ENCODE measurements at regions not wholly inside any gene's neighbourhood (a gene's known extent, or its start where the extent isn't known, plus 50 kb on each side); places are given as distances from the start of the nearest gene placed in this dataset.
"Not testable (repeated sequence)": the region's sequence is repeated elsewhere in the genome, so short reads cannot be mapped to it uniquely, and the experiment has no call there.

- DNase-seq: no peak
Measured at GRCh38 chr12:59517522-59517921, 78.3 kb upstream of the SLC16A7 start.

GRCh38 chr12:59500915-59501314 is 94.9 kb upstream of the SLC16A7 start:
- DNase-seq: no peak

- DNase-seq: no peak
Measured at GRCh38 chr12:59500335-59500734, 95.5 kb upstream of the SLC16A7 start.

- DNase-seq: no peak
Measured at GRCh38 chr12:59499774-59500173, 96.1 kb upstream of the SLC16A7 start.

- no peak for DNase-seq
Measured at GRCh38 chr12:59494617-59495016, 101.2 kb upstream of the SLC16A7 start.

- DNase-seq: no peak
Measured at GRCh38 chr12:59491877-59492276, 104.0 kb upstream of the SLC16A7 start.

GRCh38 chr12:59486827-59487226 is 109.0 kb upstream of the SLC16A7 start:
- no peak for DNase-seq

- no peak for DNase-seq
Measured at GRCh38 chr12:59484575-59484974, 111.3 kb upstream of the SLC16A7 start.

GRCh38 chr12:59474236-59474635 is 121.6 kb upstream of the SLC16A7 start:
- DNase-seq: not testable (repeated sequence)

- no peak for DNase-seq
Measured at GRCh38 chr12:59472273-59472672, 123.6 kb upstream of the SLC16A7 start.

- DNase-seq: no peak
Measured at GRCh38 chr12:59459966-59460660, 135.7 kb upstream of the SLC16A7 start.

GRCh38 chr12:59453475-59453874 is 142.4 kb upstream of the SLC16A7 start:
- DNase-seq: no peak

GRCh38 chr12:59452746-59453145 is 143.1 kb upstream of the SLC16A7 start:
- no peak for DNase-seq

GRCh38 chr12:59452259-59452658 is 143.6 kb upstream of the SLC16A7 start:
- DNase-seq: no peak

- DNase-seq: no peak
Measured at GRCh38 chr12:59446116-59446515, 149.7 kb upstream of the SLC16A7 start.

- no peak for DNase-seq
Measured at GRCh38 chr12:59444932-59445331, 150.9 kb upstream of the SLC16A7 start.

- no peak for DNase-seq
Measured at GRCh38 chr12:59432057-59432456, 163.8 kb upstream of the SLC16A7 start.

GRCh38 chr12:59431266-59431665 is 164.6 kb upstream of the SLC16A7 start:
- no peak for DNase-seq

GRCh38 chr12:59429766-59430165 is 166.1 kb upstream of the SLC16A7 start:
- DNase-seq: no peak

- no peak for DNase-seq
Measured at GRCh38 chr12:59425798-59426197, 170.0 kb upstream of the SLC16A7 start.

GRCh38 chr12:59424666-59425065 is 171.2 kb upstream of the SLC16A7 start:
- not testable (repeated sequence) for DNase-seq

GRCh38 chr12:59414051-59414450 is 181.8 kb upstream of the SLC16A7 start:
- no peak for DNase-seq

GRCh38 chr12:59408431-59408830 is 187.4 kb upstream of the SLC16A7 start:
- DNase-seq: peak in 1 of 14 donors; percentile 3

- DNase-seq: peak in 1 of 14 donors; percentile 2
Measured at GRCh38 chr12:59407799-59408198, 188.0 kb upstream of the SLC16A7 start.

- DNase-seq: no peak
Measured at GRCh38 chr12:59405992-59406391, 189.8 kb upstream of the SLC16A7 start.

All from C1 segment of cervical spinal cord (tissue), 14 donors.